HEK293 (cell line): ENCODE measurements at regions not wholly inside any gene's neighbourhood (a gene's known extent, or its start where the extent isn't known, plus 50 kb on each side); places are given as distances from the start of the nearest gene placed in this dataset.

ENCODE experiments used
- CTCF ChIA-PET: fragments of 350-600 bp; formaldehyde crosslinking; extraction: SDS; loops from one replicate; lab custom pipeline; 2021; ENCODE audit warnings: antibody characterized with exemption; lab: Yijun Ruan, JAX
- POLR2A ChIA-PET: fragments of 300-600 bp; formaldehyde crosslinking; extraction: SDS; loops from one replicate; lab custom pipeline; 2020; ENCODE audit warnings: antibody characterized with exemption, inconsistent platforms; lab: Yijun Ruan, JAX
- H3K27ac ChIP-seq: fragments of 200-500 bp; sonication (Bioruptor generic); 2 replicates; pipeline ENCODE4 v1.5.1; 2014; ENCODE audit warnings: low read depth, low read length, control low read depth, inconsistent platforms; ENCODE audit errors: extremely low read depth
- H3K36me3 ChIP-seq, 2 experiments: fragments of 200-500 bp in 1 of 2; sonication (Bioruptor generic) in 1 of 2; 1 replicate in 1 of 2; 2 replicates in 1 of 2; pipeline ENCODE4 v1.5.1; 2014 to 2017; ENCODE audit warnings: inconsistent platforms in 2 of 2, low read length in 2 of 2; ENCODE audit not compliant: control insufficient read depth in 2 of 2, insufficient read depth in 1 of 2
- H3K4me1 ChIP-seq: fragments of 200-500 bp; sonication (Bioruptor generic); 2 replicates; pipeline ENCODE4 v1.5.1; 2014; ENCODE audit warnings: mild to moderate bottlenecking, low read length, inconsistent platforms; ENCODE audit not compliant: control insufficient read depth, insufficient read depth
- H3K4me3 ChIP-seq: 2 replicates; pipeline ENCODE4 v1.5.1; 2011; ENCODE audit warnings: low read depth, mild to moderate bottlenecking, control low read depth, low read length, moderate library complexity
- H3K9me3 ChIP-seq: fragments of 200-500 bp; sonication (Bioruptor generic); 2 replicates; pipeline ENCODE4 v1.5.1; 2014; ENCODE audit warnings: low read depth, low read length, inconsistent platforms; ENCODE audit not compliant: control insufficient read depth, insufficient read depth
- KLF16 ChIP-seq: fragments of 450-650 bp; formaldehyde crosslinking; IDR thresholded peaks from 2 replicates; pipeline ENCODE4 v1.5.1; 2017; ENCODE audit warnings: missing biosample characterization, missing genetic modification characterization
- MYNN ChIP-seq: fragments of 450-650 bp; formaldehyde crosslinking; IDR thresholded peaks from 2 replicates; pipeline ENCODE4 v1.5.1; 2016; ENCODE audit warnings: missing biosample characterization, missing genetic modification characterization, borderline replicate concordance
- SCRT1 ChIP-seq: fragments of 450-650 bp; formaldehyde crosslinking; IDR thresholded peaks from 2 replicates; pipeline ENCODE4 v1.5.1; 2016; ENCODE audit warnings: missing biosample characterization, missing genetic modification characterization, borderline replicate concordance
- SCRT2 ChIP-seq: fragments of 450-650 bp; formaldehyde crosslinking; IDR thresholded peaks from 2 replicates; pipeline ENCODE4 v1.5.1; 2016; ENCODE audit warnings: missing biosample characterization, missing genetic modification characterization
- SP2 ChIP-seq: fragments of 450-650 bp; formaldehyde crosslinking; IDR thresholded peaks from 2 replicates; pipeline ENCODE4 v1.5.1; 2016; ENCODE audit warnings: missing biosample characterization, missing genetic modification characterization
- ZBTB1 ChIP-seq: fragments of 450-650 bp; formaldehyde crosslinking; IDR thresholded peaks from 2 replicates; pipeline ENCODE4 v1.5.1; 2016; ENCODE audit warnings: missing biosample characterization, missing genetic modification characterization
- ZBTB21 ChIP-seq: fragments of 450-650 bp; formaldehyde crosslinking; IDR thresholded peaks from 2 replicates; pipeline ENCODE4 v1.5.1; 2017; ENCODE audit warnings: missing biosample characterization, missing genetic modification characterization
- ZFP69B ChIP-seq: fragments of 450-650 bp; formaldehyde crosslinking; IDR thresholded peaks from 2 replicates; pipeline ENCODE4 v1.5.1; 2016; ENCODE audit warnings: missing biosample characterization, missing genetic modification characterization
- ZIC2 ChIP-seq: fragments of 450-650 bp; formaldehyde crosslinking; IDR thresholded peaks from 2 replicates; pipeline ENCODE4 v1.5.1; 2016; ENCODE audit warnings: missing biosample characterization, missing genetic modification characterization
- ZNF10 ChIP-seq: fragments of 450-650 bp; formaldehyde crosslinking; IDR thresholded peaks from 2 replicates; pipeline ENCODE4 v1.5.1; 2017; ENCODE audit warnings: missing biosample characterization, missing genetic modification characterization
- ZNF133 ChIP-seq: fragments of 450-650 bp; formaldehyde crosslinking; IDR thresholded peaks from 2 replicates; pipeline ENCODE4 v1.5.1; 2016; ENCODE audit warnings: missing biosample characterization, missing genetic modification characterization
- ZNF146 ChIP-seq: fragments of 450-650 bp; formaldehyde crosslinking; IDR thresholded peaks from 2 replicates; pipeline ENCODE4 v1.5.1; 2016; ENCODE audit warnings: missing biosample characterization, missing genetic modification characterization
- ZNF24 ChIP-seq: fragments of 450-650 bp; formaldehyde crosslinking; IDR thresholded peaks from 2 replicates; pipeline ENCODE4 v1.5.1; 2016; ENCODE audit warnings: missing biosample characterization, missing genetic modification characterization
- ZNF302 ChIP-seq: fragments of 450-650 bp; formaldehyde crosslinking; IDR thresholded peaks from 2 replicates; pipeline ENCODE4 v1.5.1; 2016; ENCODE audit warnings: missing biosample characterization, missing genetic modification characterization, low read depth
- ZNF510 ChIP-seq: fragments of 450-650 bp; formaldehyde crosslinking; IDR thresholded peaks from 2 replicates; pipeline ENCODE4 v1.5.1; 2018; ENCODE audit warnings: mild to moderate bottlenecking, missing genetic modification characterization, missing biosample characterization; ENCODE audit not compliant: insufficient replicate concordance
- ZNF521 ChIP-seq: fragments of 450-650 bp; formaldehyde crosslinking; IDR thresholded peaks from 2 replicates; pipeline ENCODE4 v1.5.1; 2017; ENCODE audit warnings: missing biosample characterization, mild to moderate bottlenecking, missing genetic modification characterization
- ZNF558 ChIP-seq: fragments of 450-650 bp; formaldehyde crosslinking; IDR thresholded peaks from 2 replicates; pipeline ENCODE4 v1.5.1; 2016; ENCODE audit warnings: missing biosample characterization, missing genetic modification characterization
- ZNF560 ChIP-seq: fragments of 450-650 bp; formaldehyde crosslinking; IDR thresholded peaks from 2 replicates; pipeline ENCODE4 v1.5.1; 2017; ENCODE audit warnings: missing biosample characterization, missing genetic modification characterization, borderline replicate concordance
- ZNF629 ChIP-seq: fragments of 450-650 bp; formaldehyde crosslinking; IDR thresholded peaks from 2 replicates; pipeline ENCODE4 v1.5.1; 2017; ENCODE audit warnings: missing biosample characterization, missing genetic modification characterization
- ZNF76 ChIP-seq: fragments of 450-650 bp; formaldehyde crosslinking; IDR thresholded peaks from 2 replicates; pipeline ENCODE4; 2016; ENCODE audit warnings: low read depth, missing biosample characterization, missing genetic modification characterization, borderline replicate concordance
- ZNF776 ChIP-seq: fragments of 450-650 bp; formaldehyde crosslinking; IDR thresholded peaks from 2 replicates; pipeline ENCODE4 v1.5.0; 2017; ENCODE audit warnings: missing biosample characterization, missing genetic modification characterization, borderline replicate concordance
- ZXDB ChIP-seq: fragments of 450-650 bp; formaldehyde crosslinking; IDR thresholded peaks from 2 replicates; pipeline ENCODE4 v1.5.1; 2016; ENCODE audit warnings: missing biosample characterization, missing genetic modification characterization
- TF ChIP-seq, protein P1 (sequence below): fragments of 450-650 bp; IDR thresholded peaks from 2 replicates; pipeline ENCODE4 v1.5.1; 2018; ENCODE audit warnings: missing biosample characterization, missing genetic modification characterization
- TF ChIP-seq, protein P2 (sequence below): fragments of 450-650 bp; formaldehyde crosslinking; IDR thresholded peaks from 2 replicates; pipeline ENCODE4 v1.5.1; 2016; ENCODE audit warnings: missing biosample characterization, missing genetic modification characterization
- TF ChIP-seq, protein P3 (sequence below): fragments of 450-650 bp; formaldehyde crosslinking; IDR thresholded peaks from 2 replicates; pipeline ENCODE4 v1.5.1; 2016; ENCODE audit warnings: missing biosample characterization, missing genetic modification characterization
- TF ChIP-seq, protein P4 (sequence below): fragments of 450-650 bp; formaldehyde crosslinking; IDR thresholded peaks from 2 replicates; pipeline ENCODE4 v1.5.1; 2017; ENCODE audit warnings: missing biosample characterization, missing genetic modification characterization
- TF ChIP-seq, protein P5 (sequence below): fragments of 450-650 bp; IDR thresholded peaks from 2 replicates; pipeline ENCODE4 v1.5.1; 2018; ENCODE audit warnings: missing biosample characterization, mild to moderate bottlenecking, missing genetic modification characterization
- TF ChIP-seq, protein P6 (sequence below): fragments of 450-650 bp; formaldehyde crosslinking; IDR thresholded peaks from 2 replicates; pipeline ENCODE4 v1.5.1; 2016; ENCODE audit warnings: missing biosample characterization, missing genetic modification characterization

DNA sequence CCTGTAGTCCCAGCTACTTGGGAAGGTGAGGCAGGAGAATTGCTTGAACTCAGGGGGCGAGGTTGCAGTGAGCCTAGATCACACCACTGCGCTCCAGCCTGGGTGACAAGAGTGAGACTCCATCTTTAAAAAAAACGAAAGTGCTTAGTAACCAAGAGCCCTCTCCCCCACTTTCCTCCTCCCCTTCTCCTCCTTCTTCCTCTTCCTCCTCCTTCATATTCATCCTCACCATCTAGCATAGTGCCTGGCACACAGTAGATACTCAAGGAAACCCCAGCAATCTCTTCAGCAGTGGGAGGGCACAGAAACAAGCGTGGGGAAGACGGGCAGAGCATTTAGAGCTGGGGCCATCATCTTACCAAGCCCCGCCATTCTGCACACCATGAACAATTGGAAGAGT, 119.4 kb upstream of the SLC45A1 start (continued):
- TF ChIP-seq, protein P1, sequence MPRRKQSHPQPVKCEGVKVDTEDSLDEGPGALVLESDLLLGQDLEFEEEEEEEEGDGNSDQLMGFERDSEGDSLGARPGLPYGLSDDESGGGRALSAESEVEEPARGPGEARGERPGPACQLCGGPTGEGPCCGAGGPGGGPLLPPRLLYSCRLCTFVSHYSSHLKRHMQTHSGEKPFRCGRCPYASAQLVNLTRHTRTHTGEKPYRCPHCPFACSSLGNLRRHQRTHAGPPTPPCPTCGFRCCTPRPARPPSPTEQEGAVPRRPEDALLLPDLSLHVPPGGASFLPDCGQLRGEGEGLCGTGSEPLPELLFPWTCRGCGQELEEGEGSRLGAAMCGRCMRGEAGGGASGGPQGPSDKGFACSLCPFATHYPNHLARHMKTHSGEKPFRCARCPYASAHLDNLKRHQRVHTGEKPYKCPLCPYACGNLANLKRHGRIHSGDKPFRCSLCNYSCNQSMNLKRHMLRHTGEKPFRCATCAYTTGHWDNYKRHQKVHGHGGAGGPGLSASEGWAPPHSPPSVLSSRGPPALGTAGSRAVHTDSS (tag by site-specific recombination) = peak; percentile 57; the same call in 1 of the 2 replicates

DNA sequence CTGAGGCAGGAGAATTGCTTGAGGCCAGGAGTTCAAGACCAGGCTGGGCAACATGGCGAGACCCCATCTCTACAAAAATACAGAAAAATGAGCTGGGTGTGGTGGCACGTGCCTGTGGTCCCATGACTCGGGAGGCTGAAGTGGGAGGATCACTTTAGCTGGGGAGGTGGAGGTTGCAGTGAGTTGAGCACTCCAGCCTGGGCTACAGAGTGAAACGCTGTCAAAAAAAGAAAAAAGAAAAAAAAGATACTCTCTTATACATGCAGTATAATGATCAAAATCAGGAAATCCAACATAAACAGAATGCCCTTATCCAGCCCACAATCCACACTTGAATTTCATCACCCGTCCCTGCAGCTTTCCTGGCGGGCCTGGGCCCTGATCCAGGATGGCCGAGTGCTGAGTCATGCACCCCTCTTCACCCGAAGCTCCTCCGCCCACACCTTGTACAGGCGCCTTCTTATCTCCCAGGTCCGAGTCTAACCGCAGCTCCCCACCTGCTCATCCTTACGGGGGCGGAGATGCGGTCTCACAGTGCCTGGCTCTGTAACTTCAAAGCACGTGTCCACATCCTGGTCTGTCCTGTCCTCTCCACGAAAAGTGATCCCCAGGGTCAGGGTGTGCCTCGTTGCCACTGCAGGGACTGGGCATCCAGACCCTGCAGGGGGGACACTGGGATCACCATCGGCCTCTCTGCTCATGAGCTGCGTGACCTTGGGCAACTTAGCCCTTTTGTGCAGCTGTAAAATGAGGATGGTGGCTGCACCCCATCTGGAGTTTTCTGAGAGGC, 120.2 kb upstream of the SLC45A1 start:
- no peak overlapping the region; the same call in 1 of the 2 replicates for H3K27ac ChIP-seq
- peaks cover 2% of the 10 kb centered on the region; the same call in 1 of the 2 replicates for H3K4me1 ChIP-seq
- ChIA-PET CTCF (interaction anchor here (0.6 to 1.0 kb wide), 4 partner anchors 28 to 192 kb away, joined by 3 to 4 read pairs (median 3); no protein-coding TSS in a partner anchor), POLR2A (interaction anchor here (0.6 to 0.8 kb wide), 2 partner anchors 32 to 170 kb away, joined by 3 to 4 read pairs; no protein-coding TSS in a partner anchor)
- H3K4me3 ChIP-seq = no peak overlapping the region
- H3K9me3 ChIP-seq = no peaks in the 10 kb centered on the region
- H3K36me3 ChIP-seq = no peaks in the 10 kb centered on the region
- TF ChIP-seq ZNF24 (tag by site-specific recombination) (peak; percentile 72), ZNF76 (tag by site-specific recombination) (no peak), ZNF146 (tag by site-specific recombination) (no peak), ZBTB21 (tag by site-specific recombination) (peak; percentile 67; the same call in 1 of the 2 replicates), ZNF776 (tag by site-specific recombination) (no peak), ZNF560 (tag by site-specific recombination) (no peak), ZNF133 (tag by site-specific recombination) (no peak), ZBTB1 (no peak), ZIC2 (tag by site-specific recombination) (no peak), ZNF10 (0 out of 2 replicates have a peak, but pooled peaks have one; percentile 22), SP2 (no peak), SCRT2 (tag by site-specific recombination) (no peak), SCRT1 (tag by site-specific recombination) (no peak), ZNF521 (no peak), ZNF558 (no peak), MYNN (tag by site-specific recombination) (no peak), KLF16 (peak; percentile 73; the same call in 1 of the 2 replicates), ZNF302 (no peak), ZNF510 (no peak), ZXDB (tag by site-specific recombination) (peak; percentile 71), ZNF629 (tag by site-specific recombination) (peak; percentile 61), ZFP69B (tag by site-specific recombination) (peak; percentile 41; the same call in 1 of the 2 replicates)
- TF ChIP-seq, protein P2, sequence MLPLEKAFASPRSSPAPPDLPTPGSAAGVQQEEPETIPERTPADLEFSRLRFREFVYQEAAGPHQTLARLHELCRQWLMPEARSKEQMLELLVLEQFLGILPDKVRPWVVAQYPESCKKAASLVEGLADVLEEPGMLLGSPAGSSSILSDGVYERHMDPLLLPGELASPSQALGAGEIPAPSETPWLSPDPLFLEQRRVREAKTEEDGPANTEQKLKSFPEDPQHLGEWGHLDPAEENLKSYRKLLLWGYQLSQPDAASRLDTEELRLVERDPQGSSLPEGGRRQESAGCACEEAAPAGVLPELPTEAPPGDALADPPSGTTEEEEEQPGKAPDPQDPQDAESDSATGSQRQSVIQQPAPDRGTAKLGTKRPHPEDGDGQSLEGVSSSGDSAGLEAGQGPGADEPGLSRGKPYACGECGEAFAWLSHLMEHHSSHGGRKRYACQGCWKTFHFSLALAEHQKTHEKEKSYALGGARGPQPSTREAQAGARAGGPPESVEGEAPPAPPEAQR (tag by site-specific recombination) = no peak
- TF ChIP-seq, protein P3, sequence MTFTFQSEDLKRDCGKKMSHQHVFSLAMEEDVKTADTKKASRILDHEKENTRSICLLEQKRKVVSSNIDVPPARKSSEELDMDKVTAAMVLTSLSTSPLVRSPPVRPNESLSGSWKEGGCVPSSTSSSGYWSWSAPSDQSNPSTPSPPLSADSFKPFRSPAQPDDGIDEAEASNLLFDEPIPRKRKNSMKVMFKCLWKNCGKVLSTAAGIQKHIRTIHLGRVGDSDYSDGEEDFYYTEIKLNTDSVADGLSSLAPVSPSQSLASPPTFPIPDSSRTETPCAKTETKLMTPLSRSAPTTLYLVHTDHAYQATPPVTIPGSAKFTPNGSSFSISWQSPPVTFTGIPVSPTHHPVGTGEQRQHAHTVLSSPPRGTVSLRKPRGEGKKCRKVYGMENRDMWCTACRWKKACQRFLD (tag by site-specific recombination) = no peak
- TF ChIP-seq, protein P4, sequence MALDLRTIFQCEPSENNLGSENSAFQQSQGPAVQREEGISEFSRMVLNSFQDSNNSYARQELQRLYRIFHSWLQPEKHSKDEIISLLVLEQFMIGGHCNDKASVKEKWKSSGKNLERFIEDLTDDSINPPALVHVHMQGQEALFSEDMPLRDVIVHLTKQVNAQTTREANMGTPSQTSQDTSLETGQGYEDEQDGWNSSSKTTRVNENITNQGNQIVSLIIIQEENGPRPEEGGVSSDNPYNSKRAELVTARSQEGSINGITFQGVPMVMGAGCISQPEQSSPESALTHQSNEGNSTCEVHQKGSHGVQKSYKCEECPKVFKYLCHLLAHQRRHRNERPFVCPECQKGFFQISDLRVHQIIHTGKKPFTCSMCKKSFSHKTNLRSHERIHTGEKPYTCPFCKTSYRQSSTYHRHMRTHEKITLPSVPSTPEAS (tag by site-specific recombination) = no peak
- TF ChIP-seq, protein P5, sequence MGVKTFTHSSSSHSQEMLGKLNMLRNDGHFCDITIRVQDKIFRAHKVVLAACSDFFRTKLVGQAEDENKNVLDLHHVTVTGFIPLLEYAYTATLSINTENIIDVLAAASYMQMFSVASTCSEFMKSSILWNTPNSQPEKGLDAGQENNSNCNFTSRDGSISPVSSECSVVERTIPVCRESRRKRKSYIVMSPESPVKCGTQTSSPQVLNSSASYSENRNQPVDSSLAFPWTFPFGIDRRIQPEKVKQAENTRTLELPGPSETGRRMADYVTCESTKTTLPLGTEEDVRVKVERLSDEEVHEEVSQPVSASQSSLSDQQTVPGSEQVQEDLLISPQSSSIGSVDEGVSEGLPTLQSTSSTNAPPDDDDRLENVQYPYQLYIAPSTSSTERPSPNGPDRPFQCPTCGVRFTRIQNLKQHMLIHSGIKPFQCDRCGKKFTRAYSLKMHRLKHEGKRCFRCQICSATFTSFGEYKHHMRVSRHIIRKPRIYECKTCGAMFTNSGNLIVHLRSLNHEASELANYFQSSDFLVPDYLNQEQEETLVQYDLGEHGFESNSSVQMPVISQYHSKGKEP (tag by site-specific recombination) = no peak
- TF ChIP-seq, protein P6, sequence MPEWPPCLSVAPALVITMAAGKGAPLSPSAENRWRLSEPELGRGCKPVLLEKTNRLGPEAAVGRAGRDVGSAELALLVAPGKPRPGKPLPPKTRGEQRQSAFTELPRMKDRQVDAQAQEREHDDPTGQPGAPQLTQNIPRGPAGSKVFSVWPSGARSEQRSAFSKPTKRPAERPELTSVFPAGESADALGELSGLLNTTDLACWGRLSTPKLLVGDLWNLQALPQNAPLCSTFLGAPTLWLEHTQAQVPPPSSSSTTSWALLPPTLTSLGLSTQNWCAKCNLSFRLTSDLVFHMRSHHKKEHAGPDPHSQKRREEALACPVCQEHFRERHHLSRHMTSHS (tag by site-specific recombination) = no peak
